LoVo (cell line): ENCODE measurements at regions not wholly inside any gene's neighbourhood (a gene's known extent, or its start where the extent isn't known, plus 50 kb on each side); places are given as distances from the start of the nearest gene placed in this dataset.
"Not testable (repeated sequence)": the region's sequence is repeated elsewhere in the genome, so short reads cannot be mapped to it uniquely, and the experiment has no call there.

ENCODE experiments used
- DNase-seq: peaks from one replicate; pipeline ENCODE4 v3.0.0-alpha.2; 2016; ENCODE audit warnings: low spot score

- no peak for DNase-seq
Measured at GRCh38 chr15:22259881-22260421, 179.6 kb downstream of the OR4M2 start.

- DNase-seq = peak; percentile 9
Measured at GRCh38 chr15:22262613-22263020, 182.3 kb downstream of the OR4M2 start.

- DNase-seq = no peak
Measured at GRCh38 chr15:22263738-22264137, 183.4 kb downstream of the OR4M2 start.

GRCh38 chr15:22264272-22264671, 183.9 kb downstream of the OR4M2 start:
- not testable (repeated sequence) for DNase-seq

- no peak for DNase-seq
Measured at GRCh38 chr15:22265056-22265945, 185.0 kb downstream of the OR4M2 start.

GRCh38 chr15:22265970-22266369, 185.6 kb downstream of the OR4M2 start:
- no peak for DNase-seq

- no peak for DNase-seq
Measured at GRCh38 chr15:22267761-22268160, 187.4 kb downstream of the OR4M2 start.

- DNase-seq = not testable (repeated sequence)
Measured at GRCh38 chr15:22268201-22268600, 187.9 kb downstream of the OR4M2 start.

GRCh38 chr15:22268654-22269053, 188.3 kb downstream of the OR4M2 start:
- not testable (repeated sequence) for DNase-seq

- DNase-seq = not testable (repeated sequence)
Measured at GRCh38 chr15:22272286-22273160, 186.2 kb upstream of the GOLGA6L22 start.

- DNase-seq = not testable (repeated sequence)
Measured at GRCh38 chr15:22273185-22273584, 185.5 kb upstream of the GOLGA6L22 start.

GRCh38 chr15:22274376-22274775, 184.3 kb upstream of the GOLGA6L22 start:
- DNase-seq = not testable (repeated sequence)

GRCh38 chr15:22280770-22281169, 177.9 kb upstream of the GOLGA6L22 start:
- not testable (repeated sequence) for DNase-seq

- not testable (repeated sequence) for DNase-seq
Measured at GRCh38 chr15:22282794-22283533, 175.7 kb upstream of the GOLGA6L22 start.

GRCh38 chr15:22284795-22285420, 173.8 kb upstream of the GOLGA6L22 start:
- not testable (repeated sequence) for DNase-seq

- not testable (repeated sequence) for DNase-seq
Measured at GRCh38 chr15:22291054-22291453, 167.6 kb upstream of the GOLGA6L22 start.

GRCh38 chr15:22303112-22303511, 155.6 kb upstream of the GOLGA6L22 start:
- not testable (repeated sequence) for DNase-seq
